GM12872 (cell line): ENCODE measurements at regions not wholly inside any gene's neighbourhood (a gene's known extent, or its start where the extent isn't known, plus 50 kb on each side); places are given as distances from the start of the nearest gene placed in this dataset.

Experiments used
- CTCF ChIP-seq: IDR thresholded peaks from 3 replicates; pipeline ENCODE4 v1.5.1; 2011; ENCODE audit warnings: low read depth, mild to moderate bottlenecking, low read length, moderate library complexity; ENCODE audit not compliant: insufficient read depth

- TF ChIP-seq CTCF, result no peak
Observed at GRCh38 chr5:154683101-154683880, 71.9 kb upstream of the LARP1 start.

- TF ChIP-seq CTCF, result no peak
Observed at GRCh38 chr5:154679501-154679900, 75.7 kb upstream of the LARP1 start.

GRCh38 chr5:154677921-154678320 lies 77.3 kb upstream of the LARP1 start:
- no peak for TF ChIP-seq CTCF

- TF ChIP-seq CTCF, result no peak
Observed at GRCh38 chr5:154676508-154676907, 78.7 kb upstream of the LARP1 start.

GRCh38 chr5:154674029-154674428 lies 81.1 kb upstream of the LARP1 start:
- no peak for TF ChIP-seq CTCF

- no peak for TF ChIP-seq CTCF
Observed at GRCh38 chr5:154673506-154673905, 81.7 kb upstream of the LARP1 start.

GRCh38 chr5:154669402-154669801 lies 85.8 kb upstream of the LARP1 start:
- no peak for TF ChIP-seq CTCF

GRCh38 chr5:154664869-154665268 lies 90.3 kb upstream of the LARP1 start:
- TF ChIP-seq CTCF, result no peak
